Testis (tissue), 2 donors: ENCODE measurements at regions not wholly inside any gene's neighbourhood (a gene's known extent, or its start where the extent isn't known, plus 50 kb on each side); places are given as distances from the start of the nearest gene placed in this dataset.

Source experiments
- DNase-seq: peaks from one replicate; pipeline ENCODE4 v3.0.0-alpha.2; 2019
- H3K27ac ChIP-seq, 2 donors: fragments of 200-600 bp; sonication (generic); one replicate each; pipeline ENCODE4 v1.5.1; 2019
- H3K27me3 ChIP-seq: fragments of 200-600 bp; sonication (generic); one replicate; pipeline ENCODE4 v1.5.1; 2019
- H3K36me3 ChIP-seq: fragments of 200-600 bp; sonication (generic); one replicate; pipeline ENCODE4 v1.5.1; 2017; ENCODE audit warnings: low read depth; ENCODE audit errors: missing control alignments
- H3K4me1 ChIP-seq: fragments of 200-600 bp; sonication (generic); one replicate; pipeline ENCODE4 v1.5.1; 2019
- H3K4me3 ChIP-seq, 2 donors: fragments of 200-600 bp; sonication (generic); one replicate each; pipeline ENCODE4 v1.5.1; 2017 to 2019
- H3K9me3 ChIP-seq: fragments of 200-600 bp; sonication (generic); one replicate; pipeline ENCODE4 v1.5.1; 2017
- CTCF ChIP-seq, 3 experiments: fragments of 450-650 bp in 2 of 3; fragments of 200-600 bp in 1 of 3; sonication (generic) in 1 of 3; IDR thresholded peaks; one replicate each; pipeline ENCODE4 v1.5.1; 2016 to 2019; ENCODE audit warnings: antibody characterized with exemption in 3 of 3, mild to moderate bottlenecking in 2 of 3, moderate library complexity in 1 of 3
- POLR2A ChIP-seq: fragments of 450-650 bp; IDR thresholded peaks from one replicate; pipeline ENCODE4 v1.6.1; 2017; ENCODE audit warnings: antibody characterized with exemption, mild to moderate bottlenecking, moderate library complexity
- WGBS, 2 donors: methylation state at CpG; one replicate each; pipeline ENCODE4 v1.1.5; 2018; 5-methylcytosine and 5-hydroxymethylcytosine counted together
- intact Hi-C: fragments of 100-400 bp; cut with DNase I; formaldehyde crosslinking; loops from one replicate; pipeline ENCODE4 v1.15.1; 2023; ENCODE audit warnings: low total_unique reads

GRCh38 chr2:79294994-79295393 is 135.4 kb upstream of the REG3A start:
- Histone ChIP-seq H3K27ac (no peak overlapping the region), H3K4me1 (no peaks in the 10 kb centered on the region), H3K9me3 (no peaks in the 10 kb centered on the region), H3K4me3 (no peak overlapping the region), H3K27me3 (no peaks in the 10 kb centered on the region), H3K36me3 (no peaks in the 10 kb centered on the region)
- no peak for DNase-seq
- intact Hi-C loops = no loop called here
- 82 to 92% methylated on average over 2 of the region's 2 CpGs for WGBS, 2 donors
- TF ChIP-seq POLR2A (no peak), CTCF (IDR thresholded peaks at IDR 0.05) (no peak)

GRCh38 chr2:79292958-79293315 is 133.4 kb upstream of the REG3A start:
- intact Hi-C loops = no loop called here
- DNase-seq = no peak
- 90 to 92% methylated on average over 1 of the region's 1 CpG for WGBS, 2 donors
- no peak overlapping the region for H3K27ac ChIP-seq
- H3K4me1 ChIP-seq = no peaks in the 10 kb centered on the region
- no peaks in the 10 kb centered on the region for H3K9me3 ChIP-seq
- H3K27me3 ChIP-seq = no peaks in the 10 kb centered on the region
- TF ChIP-seq CTCF (IDR thresholded peaks at IDR 0.05) (no peak), POLR2A (no peak)
- H3K4me3 ChIP-seq = no peak overlapping the region
- no peaks in the 10 kb centered on the region for H3K36me3 ChIP-seq

DNA sequence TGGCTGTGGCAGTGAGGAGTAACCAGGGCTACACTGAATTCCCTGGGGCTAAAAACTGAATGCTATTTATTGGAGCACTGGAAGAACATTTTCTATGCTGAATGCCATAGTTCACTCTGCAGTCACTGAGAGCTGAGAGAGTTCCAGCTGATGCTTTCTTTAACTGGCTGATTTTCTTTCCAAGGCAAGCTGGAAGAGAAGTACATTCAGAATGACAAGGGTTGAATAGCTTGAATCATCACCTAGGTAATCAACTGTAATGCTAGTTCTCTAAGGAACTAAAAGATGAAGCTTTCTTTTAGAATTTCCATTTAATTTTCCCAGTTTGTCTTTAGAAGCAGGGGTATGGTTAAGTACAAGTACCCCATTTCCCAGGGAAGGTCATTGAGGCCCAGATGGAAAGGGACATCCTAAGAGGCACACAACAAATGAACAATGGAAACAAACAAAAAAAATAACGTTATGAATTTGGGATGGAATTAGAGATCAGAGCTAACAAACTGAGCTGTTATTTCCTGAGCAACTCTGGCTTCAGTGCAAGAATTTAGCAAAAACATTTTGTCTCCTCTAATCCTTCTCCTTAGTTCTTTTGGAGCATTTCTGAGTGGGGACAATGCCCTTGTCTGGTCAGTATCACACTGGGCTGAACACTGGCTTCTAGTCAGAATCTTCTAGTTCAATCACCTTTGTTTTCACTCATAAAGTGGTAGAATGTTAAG is 132.8 kb upstream of the REG3A start:
- H3K36me3 ChIP-seq = no peaks in the 10 kb centered on the region
- DNase-seq = no peak
- H3K4me1 ChIP-seq = no peaks in the 10 kb centered on the region
- intact Hi-C loops = no loop called here
- TF ChIP-seq POLR2A (no peak), CTCF (IDR thresholded peaks at IDR 0.05) (no peak)
- H3K4me3 ChIP-seq = no peak overlapping the region
- H3K9me3 ChIP-seq = no peaks in the 10 kb centered on the region
- H3K27me3 ChIP-seq = no peaks in the 10 kb centered on the region
- 41 to 49% methylated on average over 1 of the region's 1 CpG for WGBS, 2 donors
- H3K27ac ChIP-seq = no peak overlapping the region

DNA sequence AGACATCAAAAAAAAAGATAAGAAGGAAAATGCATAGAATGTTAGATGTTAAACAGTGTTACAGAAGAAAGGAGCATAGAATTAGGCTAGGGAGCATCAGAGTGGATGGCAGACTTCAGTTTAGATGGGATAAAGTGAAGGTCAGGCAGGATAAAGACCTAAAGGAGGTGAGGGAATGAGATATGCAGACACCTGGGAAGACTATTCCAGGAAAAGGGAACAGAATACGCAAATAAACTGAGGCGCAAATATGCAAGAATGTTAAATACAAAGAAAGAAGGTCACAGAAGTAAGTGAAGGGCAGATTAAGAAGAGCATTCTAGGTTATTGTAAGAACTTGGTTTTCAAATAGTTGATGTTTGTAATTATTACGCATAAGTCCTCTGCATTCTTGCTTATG is 116.3 kb upstream of the REG3A start:
- intact Hi-C loops = no loop called here
- no peak overlapping the region for H3K27ac ChIP-seq
- TF ChIP-seq CTCF (IDR thresholded peaks at IDR 0.05) (no peak), POLR2A (no peak)
- H3K9me3 ChIP-seq = no peaks in the 10 kb centered on the region
- H3K4me3 ChIP-seq = no peak overlapping the region
- H3K27me3 ChIP-seq = no peaks in the 10 kb centered on the region
- 90 to 92% methylated on average over 3 of the region's 3 CpGs for WGBS, 2 donors
- DNase-seq = no peak
- no peaks in the 10 kb centered on the region for H3K4me1 ChIP-seq
- no peaks in the 10 kb centered on the region for H3K36me3 ChIP-seq

- Histone ChIP-seq H3K27ac (no peak overlapping the region), H3K4me3 (no peak overlapping the region), H3K27me3 (no peaks in the 10 kb centered on the region), H3K9me3 (no peaks in the 10 kb centered on the region), H3K36me3 (no peaks in the 10 kb centered on the region), H3K4me1 (no peaks in the 10 kb centered on the region)
- DNase-seq = no peak
- 77 to 84% methylated on average over 2 of the region's 2 CpGs for WGBS, 2 donors
- intact Hi-C loops = no loop called here
- TF ChIP-seq CTCF (IDR thresholded peaks at IDR 0.05) (no peak), POLR2A (no peak)
Measured at GRCh38 chr2:79275197-79275596, 115.6 kb upstream of the REG3A start.
